HuH-7 (cell line): ENCODE measurements at regions not wholly inside any gene's neighbourhood (a gene's known extent, or its start where the extent isn't known, plus 50 kb on each side); places are given as distances from the start of the nearest gene placed in this dataset.

Source experiments
- DNase-seq: peaks from one replicate; pipeline ENCODE4 v3.0.0; 2011; ENCODE audit warnings: low spot score

DNA sequence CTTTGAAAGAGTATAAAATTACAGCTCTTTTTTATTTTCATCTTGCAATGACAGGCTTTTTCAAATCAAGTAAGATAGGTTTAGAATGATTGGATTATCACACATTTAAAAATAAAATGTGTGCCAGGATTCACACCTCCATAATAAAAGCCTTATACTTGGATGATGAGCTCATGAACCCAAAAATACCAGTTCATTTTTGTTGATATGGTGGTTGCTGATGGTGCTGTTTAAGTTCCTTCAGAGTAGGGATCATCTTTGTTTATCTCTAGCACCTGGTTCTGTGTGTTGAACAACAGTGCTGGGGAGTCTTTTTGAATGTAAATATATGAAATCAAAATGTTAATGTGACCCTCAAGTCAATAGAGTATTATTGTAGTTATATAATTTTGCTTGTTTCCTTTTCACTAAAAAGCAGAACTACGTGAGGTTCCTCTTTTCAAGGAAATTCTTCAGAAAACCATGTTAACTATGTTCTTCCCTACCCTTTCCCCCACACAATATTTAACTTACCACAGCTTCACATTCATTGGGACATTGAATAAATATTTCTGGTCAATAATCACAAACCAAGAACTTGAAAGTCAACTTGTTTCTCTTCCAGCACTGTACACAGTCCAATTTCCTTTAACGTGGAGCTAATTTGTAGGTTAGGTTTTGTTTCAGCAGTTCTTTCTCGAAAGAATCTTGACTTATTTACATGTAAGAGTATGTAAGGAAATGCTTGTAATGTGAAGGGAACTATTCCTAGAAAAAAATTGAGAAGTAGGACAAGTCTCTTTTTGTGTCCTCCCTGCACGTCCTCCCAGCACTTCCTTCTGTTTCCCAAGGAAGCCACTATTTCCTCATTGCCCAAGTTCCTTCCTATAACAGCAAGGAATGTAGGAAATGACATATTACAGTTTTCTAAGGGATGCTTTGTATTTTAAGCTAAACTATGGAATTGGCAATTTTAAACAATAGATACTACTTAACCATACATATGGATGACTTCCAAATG, 945.9 kb upstream of the CITED2 start:
- no peak for DNase-seq

DNA sequence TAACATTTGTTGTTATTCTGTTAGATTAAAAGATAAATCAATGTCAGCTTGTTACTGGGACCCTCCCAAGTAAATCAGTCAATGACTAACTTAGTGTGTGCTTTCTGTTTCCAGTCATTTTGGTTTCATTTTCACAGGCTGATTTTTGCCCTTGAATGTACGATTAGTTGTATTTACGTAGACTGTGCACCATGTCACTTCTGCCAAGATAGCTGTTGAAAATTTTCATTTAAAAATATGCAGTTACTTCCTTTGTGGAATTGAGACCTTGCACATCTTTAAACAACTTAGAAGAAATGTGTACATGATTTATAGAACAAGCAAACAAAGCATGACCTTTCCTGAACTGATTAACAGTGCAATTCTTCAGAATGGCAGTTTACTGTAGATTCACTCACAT, 944.8 kb upstream of the CITED2 start:
- DNase-seq: peak; percentile 10

DNA sequence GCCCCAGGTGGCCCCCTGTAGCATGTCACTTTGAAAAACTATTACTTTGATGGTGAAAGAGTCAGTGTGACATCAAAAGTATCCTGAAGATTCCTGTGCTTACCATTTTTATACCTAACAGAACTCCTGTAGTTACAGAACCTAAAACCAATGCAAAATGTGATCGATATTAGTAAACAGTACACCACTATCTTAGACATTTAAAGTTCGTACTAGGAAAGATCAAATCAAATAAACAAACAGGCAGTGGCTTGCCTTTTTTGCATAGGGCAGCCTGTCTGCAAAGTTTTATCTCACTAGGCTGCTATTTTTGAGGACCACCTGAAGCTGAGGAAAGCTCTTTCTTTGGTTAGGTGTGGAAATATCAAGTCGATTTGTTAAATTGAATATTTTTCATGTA, 944.0 kb upstream of the CITED2 start:
- DNase-seq: no peak

DNA sequence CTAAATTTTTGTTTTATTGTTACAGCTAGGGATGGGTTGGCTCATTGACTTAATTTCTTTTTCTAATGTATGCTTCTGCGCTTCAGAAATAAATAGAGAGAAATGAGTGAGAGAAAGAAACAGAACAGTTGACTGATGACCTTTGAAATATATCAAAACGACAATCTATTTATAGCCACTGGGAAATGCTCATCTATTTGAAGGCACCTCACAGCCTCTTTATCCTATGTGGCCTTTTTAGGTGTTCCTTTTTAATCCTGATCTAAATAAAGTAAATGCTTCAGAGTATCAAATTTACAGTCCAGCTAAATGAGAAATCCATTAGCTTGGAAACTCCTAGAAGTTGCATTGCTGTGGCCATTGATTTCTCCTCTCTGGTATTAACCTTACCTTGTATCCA, 943.5 kb upstream of the CITED2 start:
- DNase-seq: no peak

DNA sequence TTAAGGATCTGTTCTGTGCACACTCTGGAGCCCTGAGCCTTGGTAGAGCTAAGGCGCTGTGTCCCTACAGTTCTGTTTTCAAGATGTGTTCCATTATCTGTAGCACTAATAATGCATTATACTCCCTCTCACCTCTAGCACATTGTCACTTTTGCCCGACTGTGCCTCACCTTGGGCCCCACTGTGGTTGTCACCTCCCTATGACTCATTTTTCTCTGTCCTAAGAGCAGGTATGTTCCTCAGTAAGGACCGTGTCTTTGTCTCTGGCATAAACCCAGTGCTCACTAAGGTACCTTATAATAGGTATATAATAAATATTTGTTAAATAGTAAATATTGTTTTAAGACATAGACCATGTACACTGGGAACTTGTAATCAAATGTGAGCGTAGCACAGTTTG, 942.5 kb upstream of the CITED2 start:
- no peak for DNase-seq

DNA sequence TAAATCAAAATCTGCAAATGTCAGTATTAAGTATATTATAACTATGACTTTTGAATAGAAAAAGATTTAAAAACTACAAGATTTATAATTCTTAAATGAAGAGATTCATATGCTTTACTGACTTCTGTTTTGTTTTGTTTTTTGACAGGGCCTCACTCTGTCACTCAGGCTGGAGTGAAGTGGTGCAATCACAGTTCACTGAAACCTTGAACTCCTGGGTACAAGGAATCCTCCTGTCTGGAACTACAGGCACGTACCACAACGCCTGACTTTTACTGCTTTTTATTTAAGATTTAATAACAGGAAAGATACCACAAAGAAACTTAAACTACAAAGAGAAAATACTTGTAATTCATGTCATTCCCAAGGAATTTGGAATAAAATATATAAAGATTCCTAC, 940.2 kb upstream of the CITED2 start:
- no peak for DNase-seq

DNA sequence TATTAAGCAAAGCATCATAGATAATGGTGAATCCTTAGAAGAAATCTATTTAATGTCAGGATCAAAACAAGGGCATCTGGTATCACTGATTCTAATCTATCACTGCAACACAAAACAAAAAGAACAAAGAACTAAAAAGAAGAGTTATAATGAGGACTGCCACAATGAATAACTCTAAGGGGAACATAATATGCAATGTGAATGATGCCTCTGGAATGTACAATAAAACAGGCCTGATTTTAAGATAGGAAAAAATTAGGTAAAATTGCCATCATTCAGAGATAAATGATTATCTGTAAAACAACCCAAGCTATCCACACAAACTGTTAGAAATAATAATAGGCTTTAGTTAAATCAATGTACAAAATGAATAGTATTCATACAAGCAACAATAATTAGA, 936.7 kb upstream of the CITED2 start:
- DNase-seq: no peak

DNA sequence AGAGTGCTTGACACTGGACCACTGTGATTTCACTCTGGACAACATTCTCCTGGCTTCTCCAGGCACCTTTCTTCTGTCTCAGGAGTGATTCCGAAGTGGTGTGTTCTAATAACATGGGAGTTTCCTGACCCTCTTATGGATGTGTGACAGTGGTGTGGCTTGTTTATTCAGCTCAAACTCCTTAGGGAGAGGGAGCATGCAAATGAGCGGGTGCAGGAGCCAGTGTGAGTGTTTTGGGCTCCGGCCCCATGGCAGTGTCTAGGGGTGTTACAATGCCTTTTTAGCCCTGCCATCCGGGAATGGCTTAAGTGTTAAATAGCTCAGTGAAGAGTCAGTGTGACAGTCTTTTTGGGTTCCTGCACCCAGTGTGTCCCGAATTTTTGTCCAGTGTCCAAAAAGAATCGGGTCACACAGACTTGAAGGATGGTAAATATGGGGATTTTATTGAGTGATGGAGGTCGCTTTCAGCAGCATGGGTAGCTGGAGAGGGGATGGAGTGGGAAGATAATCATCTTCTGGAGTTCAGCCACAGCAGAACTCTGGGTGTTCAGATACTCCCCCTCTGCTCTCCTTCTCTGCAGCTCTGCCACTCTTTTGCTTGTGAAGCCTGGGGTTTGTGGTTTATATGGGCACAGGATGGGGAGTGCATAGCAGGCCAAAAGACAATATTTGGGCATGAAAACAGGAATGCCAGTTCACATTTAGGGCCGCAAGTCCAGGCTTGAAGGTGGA, 928.9 kb upstream of the CITED2 start:
- DNase-seq: no peak

DNA sequence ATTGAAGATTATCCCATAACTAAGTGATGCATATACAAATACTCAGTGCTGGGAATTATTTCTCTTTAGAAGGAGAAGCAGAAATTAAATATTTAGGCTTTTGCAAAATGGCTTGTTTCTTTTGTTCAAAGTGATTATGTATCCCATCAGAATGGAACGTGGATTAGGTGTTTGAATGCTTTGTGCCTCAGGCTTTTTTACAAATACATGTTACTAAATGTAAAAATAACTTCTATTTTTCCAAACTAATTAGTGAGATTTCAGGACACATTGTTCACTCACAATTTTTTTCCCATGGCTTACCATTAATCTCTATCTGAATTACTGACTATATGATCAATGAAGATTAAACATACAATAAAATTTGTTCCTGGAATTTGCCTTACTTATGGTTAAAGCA, 925.9 kb upstream of the CITED2 start:
- DNase-seq: no peak

DNA sequence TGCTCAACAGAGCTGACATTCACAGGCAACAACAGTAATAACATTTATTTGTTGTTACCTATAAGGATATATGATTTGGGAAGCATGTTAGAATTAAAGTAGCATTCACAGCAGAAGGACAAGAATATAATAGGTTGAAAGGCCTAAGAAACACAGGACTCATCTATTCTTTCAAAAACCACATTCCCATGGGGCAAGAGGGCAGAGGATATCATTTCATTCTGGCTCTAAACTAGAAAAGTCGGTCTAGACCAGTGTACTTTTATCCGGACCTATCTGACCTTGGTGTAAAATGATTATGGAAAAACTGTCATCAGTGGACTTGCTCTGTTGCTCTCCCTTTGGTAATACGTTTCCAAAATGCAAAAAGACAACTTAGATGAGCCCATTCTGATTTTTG, 914.7 kb upstream of the CITED2 start:
- DNase-seq: no peak

DNA sequence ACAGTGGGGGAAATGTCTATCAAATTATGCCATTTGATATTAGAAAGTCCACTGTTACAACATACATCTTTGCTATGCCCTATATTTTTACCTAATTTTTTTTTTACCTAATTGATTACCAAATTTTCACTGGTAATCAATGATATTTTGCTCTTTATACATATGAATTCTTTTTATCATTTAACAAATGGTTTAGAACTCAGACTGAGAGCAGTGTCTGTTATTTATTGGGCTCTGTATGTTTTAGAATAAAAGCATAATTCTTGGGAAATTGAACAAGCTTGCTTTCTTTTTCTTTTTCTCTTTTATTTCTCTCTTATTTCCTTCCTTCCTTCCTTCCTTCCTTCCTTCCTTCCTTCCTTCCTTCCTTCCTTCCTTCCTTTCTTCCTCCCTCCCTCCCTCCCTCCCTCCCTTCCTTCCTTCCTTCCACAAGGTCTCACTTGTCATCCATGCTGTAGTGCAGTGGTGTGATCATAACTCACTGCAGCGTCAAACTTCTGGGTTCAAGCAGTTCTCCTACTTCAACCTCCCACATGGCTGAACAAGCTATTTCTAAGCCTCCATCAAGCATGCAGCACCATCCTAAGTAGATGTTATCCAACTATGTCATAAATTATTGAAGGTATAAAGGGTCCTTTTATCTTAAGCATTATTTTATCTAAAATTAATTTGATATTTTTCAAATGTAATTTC, 911.7 kb upstream of the CITED2 start:
- no peak for DNase-seq

DNA sequence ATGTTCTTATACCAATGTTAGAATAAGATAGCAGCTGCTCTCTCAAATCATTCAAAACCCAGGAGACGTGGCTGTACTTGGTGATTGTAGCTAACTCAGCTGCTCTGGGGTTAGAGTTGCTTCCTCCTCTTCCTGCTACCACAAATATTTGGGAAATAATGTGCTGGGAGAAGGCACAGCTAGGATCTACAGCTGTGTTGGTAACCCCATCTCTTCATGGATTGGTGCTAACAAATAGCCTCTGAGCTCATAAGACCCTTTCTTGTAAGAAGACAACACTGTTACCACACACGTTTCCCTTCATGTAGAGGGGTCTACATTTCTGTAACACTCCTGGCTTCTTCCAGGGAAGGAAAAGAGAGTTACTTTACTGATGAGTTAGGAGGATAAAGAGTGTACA, 911.0 kb upstream of the CITED2 start:
- no peak for DNase-seq

DNA sequence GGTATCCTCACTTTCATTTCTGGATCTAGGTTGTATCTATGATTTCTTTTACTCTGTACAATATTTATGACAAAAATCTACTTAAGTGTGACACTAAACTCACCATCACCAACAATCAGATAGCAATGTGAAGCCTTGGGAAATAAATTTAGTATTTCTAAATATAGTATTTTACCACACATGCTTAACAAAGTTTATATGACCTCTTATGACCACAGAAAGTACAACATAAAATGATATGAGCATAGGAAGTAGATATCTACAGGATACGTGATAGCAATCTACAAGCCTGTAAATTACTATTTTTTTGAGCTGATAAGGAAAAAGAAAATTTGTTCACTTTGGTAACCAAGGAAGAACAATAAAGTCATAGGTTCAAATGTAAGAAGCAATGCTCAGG, 910.4 kb upstream of the CITED2 start:
- no peak for DNase-seq

DNA sequence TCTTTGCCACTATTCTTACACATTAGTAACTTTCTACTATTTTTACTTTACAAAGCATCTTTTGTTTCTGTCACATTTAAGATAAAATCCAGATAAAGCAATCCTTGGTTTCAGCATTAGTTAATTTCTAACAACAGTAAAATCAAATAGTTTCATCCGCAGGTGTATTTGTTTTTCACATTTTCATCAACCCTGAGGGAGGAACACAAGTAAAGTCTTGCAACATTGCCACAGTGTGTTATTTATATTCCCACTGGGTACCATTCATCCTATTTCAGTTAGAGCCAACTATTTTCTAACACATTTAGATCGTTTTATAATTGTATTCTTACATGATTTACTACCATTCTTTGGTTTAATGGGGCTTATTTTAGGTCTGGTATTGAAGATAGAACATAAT, 908.7 kb upstream of the CITED2 start:
- DNase-seq: no peak

DNA sequence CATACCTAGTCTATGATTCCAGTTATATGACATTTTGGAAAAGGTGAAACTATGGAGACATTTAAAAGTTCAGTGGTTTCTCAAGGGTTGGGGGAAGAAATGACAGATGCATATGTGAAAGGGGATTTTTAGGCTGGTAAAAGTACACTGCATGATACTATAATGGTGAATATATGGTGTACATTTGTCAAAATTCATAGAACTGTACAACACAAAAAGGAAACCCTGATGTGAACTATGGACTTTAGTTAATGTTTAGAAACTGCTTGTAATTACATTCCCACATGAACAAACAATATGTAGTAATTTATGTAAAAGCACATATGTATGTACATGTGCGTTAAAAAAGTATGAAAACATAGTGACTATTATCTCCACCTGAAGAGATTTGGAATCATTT, 907.3 kb upstream of the CITED2 start:
- DNase-seq: no peak

DNA sequence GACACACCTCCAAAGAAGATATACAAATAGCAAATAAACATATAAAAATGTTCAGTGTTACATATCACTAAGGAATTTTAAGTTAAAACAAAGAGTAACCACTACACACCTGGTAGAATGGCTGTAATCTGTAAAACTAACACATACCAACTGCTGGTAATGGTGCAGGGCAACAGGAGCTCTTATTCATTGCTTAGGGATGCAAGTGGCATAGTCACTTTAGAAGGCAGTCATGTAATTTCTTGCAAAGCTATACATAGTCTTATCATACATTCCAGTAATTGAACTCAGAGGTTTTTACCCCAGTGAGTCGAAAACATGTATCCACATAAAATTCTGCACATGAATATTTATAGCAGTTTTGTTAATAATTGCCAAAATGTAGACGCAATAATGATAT, 906.8 kb upstream of the CITED2 start:
- no peak for DNase-seq

DNA sequence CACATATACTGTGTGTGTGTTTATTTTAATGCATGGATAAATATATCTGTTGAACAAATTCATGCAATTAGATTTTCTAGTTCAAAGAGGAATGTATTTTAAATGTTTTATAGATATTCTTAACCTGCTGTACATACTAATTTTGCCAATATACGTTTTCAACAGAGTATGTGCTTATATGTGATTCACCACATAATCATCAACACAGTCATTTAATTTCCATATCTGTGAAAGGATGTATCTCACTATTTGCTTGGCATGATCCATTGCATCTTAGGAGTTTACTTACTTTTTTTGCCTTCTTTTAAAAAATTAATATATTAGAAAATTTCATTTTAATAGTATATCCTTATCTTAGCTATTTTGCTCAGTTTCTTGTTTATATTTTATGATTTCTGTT, 902.3 kb upstream of the CITED2 start:
- DNase-seq: no peak

DNA sequence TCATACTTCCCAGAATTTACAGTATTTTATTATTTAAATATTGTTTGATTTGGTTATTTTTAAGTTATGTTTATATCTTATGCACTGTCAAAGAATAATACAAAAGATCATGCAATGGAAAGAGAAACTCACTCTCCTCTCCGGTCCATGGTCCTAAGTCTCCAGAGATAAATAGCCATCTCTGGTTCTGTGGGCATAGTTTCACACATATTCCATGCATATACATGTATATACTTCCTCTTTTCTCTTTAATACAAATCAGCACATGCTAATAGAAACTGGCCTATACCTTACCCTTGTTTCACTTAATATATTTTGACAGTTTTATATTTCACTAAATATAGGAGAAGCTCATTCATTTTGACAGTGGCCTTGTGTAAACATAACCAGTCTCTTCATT, 901.7 kb upstream of the CITED2 start:
- no peak for DNase-seq

DNA sequence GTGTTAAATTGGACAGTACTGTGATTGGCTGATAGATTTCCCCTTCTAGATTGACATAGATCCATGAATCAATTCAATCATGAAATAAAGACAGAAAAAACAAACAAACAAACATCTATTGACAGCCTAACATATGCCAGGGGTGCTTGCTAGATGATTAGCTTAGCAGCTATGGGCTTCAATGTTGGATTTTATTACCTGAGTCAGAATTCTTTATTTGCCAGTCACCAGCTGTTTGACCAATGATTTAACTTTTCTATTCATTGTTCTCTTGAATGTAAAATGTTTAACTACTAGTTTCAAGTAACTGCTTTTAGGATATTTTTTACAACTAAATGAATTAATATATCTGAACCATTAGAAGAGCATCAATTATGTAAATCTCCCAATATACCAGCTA, 901.3 kb upstream of the CITED2 start:
- no peak for DNase-seq

DNA sequence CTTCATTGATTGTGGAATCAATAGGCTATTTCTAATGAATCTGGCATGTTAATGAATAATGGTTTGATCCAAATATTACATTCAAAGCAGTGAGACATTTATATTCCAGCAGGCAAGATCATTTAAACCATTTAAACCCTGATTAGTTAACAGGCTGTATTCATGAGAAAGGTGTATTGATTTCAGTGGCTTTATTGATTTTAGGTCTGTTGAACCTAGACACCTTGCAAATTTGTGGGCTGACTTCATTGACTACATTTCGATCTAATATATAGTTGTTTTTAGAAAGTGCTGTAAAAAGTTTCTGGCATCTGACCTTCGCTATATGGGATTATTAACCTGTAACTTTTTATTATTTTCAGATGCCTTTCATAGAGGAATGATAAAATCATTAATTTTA, 900.1 kb upstream of the CITED2 start:
- DNase-seq: no peak

DNA sequence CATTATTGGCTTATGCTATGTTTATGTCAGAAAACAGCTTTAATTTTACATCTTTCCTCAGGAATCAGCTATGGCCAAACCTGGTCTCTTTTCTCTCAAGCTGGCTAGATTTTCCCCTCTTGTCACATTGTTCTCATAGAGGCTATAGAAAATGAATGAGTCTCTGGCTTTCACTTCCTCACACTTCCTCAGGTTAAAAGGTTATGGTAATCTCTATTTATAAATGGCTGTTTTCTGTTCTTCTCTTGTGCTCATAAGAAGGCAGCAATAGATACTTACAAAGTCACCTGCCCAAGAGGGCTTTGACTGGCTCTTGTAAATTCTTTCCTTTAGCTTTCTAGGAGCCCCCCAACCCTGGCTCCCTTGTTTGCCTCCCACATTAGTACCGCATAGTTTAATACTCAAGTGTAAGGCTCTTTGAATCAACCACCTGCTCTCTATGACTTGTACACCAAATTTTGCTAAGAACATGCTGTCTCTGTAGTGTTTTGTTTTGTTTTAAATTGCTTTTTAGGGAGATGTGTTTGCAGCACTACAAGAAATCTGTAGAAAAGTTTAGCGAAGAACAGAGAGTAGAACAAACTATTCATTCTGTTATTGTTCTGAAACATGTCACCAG, 897.4 kb upstream of the CITED2 start:
- DNase-seq: no peak

DNA sequence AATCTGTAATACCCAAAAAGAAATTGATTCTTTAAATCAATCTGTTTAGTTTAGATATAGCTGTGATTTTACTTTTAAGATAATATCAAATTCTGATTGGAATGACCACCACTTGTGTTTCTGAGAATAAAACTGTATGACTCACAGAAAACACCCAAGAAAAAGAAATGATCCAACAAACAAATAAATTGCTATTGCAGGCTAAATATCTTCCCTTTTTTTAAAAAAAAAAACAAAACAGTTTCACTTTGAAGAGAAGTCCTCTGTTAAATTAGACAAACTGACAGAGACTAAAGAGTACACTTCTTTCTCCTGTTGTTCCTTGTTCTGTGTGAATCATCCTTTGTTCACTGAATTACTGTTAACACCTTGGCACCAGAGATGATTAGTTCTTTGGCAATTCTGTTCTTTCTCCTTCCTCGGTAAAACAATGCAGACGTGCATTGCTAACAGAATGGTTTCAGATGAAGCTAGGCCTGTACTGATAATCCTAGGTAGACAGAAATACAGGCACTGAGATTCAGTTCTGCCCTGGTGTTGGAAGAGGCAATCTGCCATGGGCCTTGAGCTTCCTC, 895.2 kb upstream of the CITED2 start:
- no peak for DNase-seq
